ENCODE measurements at regions not wholly inside any gene's neighbourhood (a gene's known extent, or its start where the extent isn't known, plus 50 kb on each side); places are given as distances from the start of the nearest gene placed in this dataset.

DNA sequence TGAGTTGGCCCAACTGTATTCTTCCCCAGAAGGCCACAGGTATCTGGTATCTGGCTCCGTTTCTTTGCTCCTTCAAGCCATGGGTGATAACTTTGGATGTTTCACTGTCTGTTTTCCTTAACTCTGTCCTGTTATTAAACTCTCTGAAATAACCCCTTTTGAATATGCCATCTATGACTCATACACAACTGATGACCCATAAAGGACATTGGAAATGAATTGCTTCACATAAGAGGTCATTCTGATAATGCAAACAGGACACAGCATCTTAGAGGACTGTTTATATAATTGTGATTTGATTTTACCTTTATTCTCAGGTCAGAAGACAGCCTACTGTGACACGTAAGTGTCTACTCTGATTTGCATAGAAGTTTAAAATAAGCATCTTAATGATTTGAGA is 227.7 kb downstream of the VEGFC start:
- TF ChIP-seq POLR2AphosphoS5 (IDR thresholded peaks at IDR 0.05; ENCODE audit: low read depth, low read length) = no peak
- TF ChIP-seq POLR2A (IDR thresholded peaks at IDR 0.05; ENCODE audit: low read depth, low read length) = no peak
